GM12878 (cell line): ENCODE measurements at regions not wholly inside any gene's neighbourhood (a gene's known extent, or its start where the extent isn't known, plus 50 kb on each side); places are given as distances from the start of the nearest gene placed in this dataset.

Experiments
- ATAC-seq: fragments of 200-7000 bp; cut with Tn5 transposase; 3 replicates; pipeline ENCODE4 v1.9.1; 2020; ENCODE audit warnings: mild to moderate bottlenecking, moderate library complexity
- BruUV-seq: library from RNA; stranded (reverse); fragments of 400-500 nt; replicated peaks from 2 replicates; lab custom pipeline; 2021; lab: Mats Ljungman, UMichigan
- CTCF ChIA-PET: fragments of 300-600 bp; sonication (Branson Sonifier 250); formaldehyde crosslinking; extraction: SDS; loops from one replicate; lab custom pipeline; 2021; ENCODE audit warnings: inconsistent platforms; lab: Yijun Ruan, JAX
- POLR2A ChIA-PET: fragments of 350-600 bp; formaldehyde crosslinking; extraction: SDS; loops from one replicate; lab custom pipeline; 2021; ENCODE audit warnings: inconsistent platforms; lab: Charles Lee
- RAD21 ChIA-PET: fragments of 300-600 bp; sonication (Branson Sonifier 250); formaldehyde crosslinking; loops from one replicate; lab custom pipeline; 2023; ENCODE audit warnings: antibody characterized with exemption; ENCODE audit not compliant: unreplicated experiment; lab: Charles Lee
- SMC1A ChIA-PET: fragments of 300-600 bp; sonication (Branson Sonifier 250); formaldehyde crosslinking; loops from one replicate; lab custom pipeline; 2023; ENCODE audit not compliant: unreplicated experiment, uncharacterized antibody; lab: Charles Lee
- DNase-seq: peaks from one replicate; pipeline ENCODE4 v3.0.0-alpha.2; 2011; ENCODE audit warnings: low read depth, low spot score
- FAIRE-seq: peaks from 3 replicates; lab custom pipeline; 2011; peaks lifted over from hg19 to GRCh38; lab: Jason Lieb, UNC
- H2AFZ ChIP-seq: 2 replicates; pipeline ENCODE4 v1.6.0; 2011; ENCODE audit warnings: low read depth, low read length, control low read depth; ENCODE audit not compliant: control insufficient read depth
- H3K27ac ChIP-seq: 2 replicates; pipeline ENCODE4 v1.5.1; 2011; ENCODE audit warnings: control low read depth; ENCODE audit not compliant: control insufficient read depth, insufficient read depth
- H3K27me3 ChIP-seq, 2 experiments: replicated peaks in 1 of 2; 2 replicates each; pipeline versions ENCODE4 v1.6.0 to v1.6.1; 2011; ENCODE audit warnings: low read length in 1 of 2; ENCODE audit not compliant: control insufficient read depth in 2 of 2, insufficient read depth in 2 of 2
- H3K36me3 ChIP-seq, 2 experiments: 2 replicates each; pipeline ENCODE4 v1.5.1; 2011; ENCODE audit warnings: low read length in 1 of 2; ENCODE audit not compliant: control insufficient read depth in 2 of 2, insufficient read depth in 2 of 2
- H3K4me1 ChIP-seq: 2 replicates; pipeline ENCODE4 v1.6.1; 2011; ENCODE audit warnings: mild to moderate bottlenecking, low read length, moderate library complexity, mixed read lengths; ENCODE audit not compliant: control insufficient read depth, insufficient read depth
- H3K4me2 ChIP-seq: 2 replicates; pipeline ENCODE4 v1.6.0; 2011; ENCODE audit warnings: control low read depth; ENCODE audit not compliant: control insufficient read depth, insufficient read depth
- H3K4me3 ChIP-seq: fragments of 200-600 bp; sonication (generic); 2 replicates; pipeline ENCODE4 v1.5.1; 2016
- H3K79me2 ChIP-seq: 2 replicates; pipeline ENCODE4 v1.6.0; 2011; ENCODE audit warnings: low read length; ENCODE audit not compliant: control insufficient read depth, insufficient read depth
- H3K9ac ChIP-seq: 2 replicates; pipeline ENCODE4 v1.8.0; 2011; ENCODE audit warnings: low read length, control low read depth, mixed read lengths; ENCODE audit not compliant: control insufficient read depth, insufficient read depth
- H3K9me3 ChIP-seq: replicated peaks from 3 replicates; pipeline ENCODE4 v1.5.1; 2011; ENCODE audit warnings: mild to moderate bottlenecking, low read length; ENCODE audit not compliant: control insufficient read depth, insufficient read depth
- H4K20me1 ChIP-seq: 2 replicates; pipeline ENCODE4 v1.6.0; 2011; ENCODE audit not compliant: control insufficient read depth, insufficient read depth
- ASH2L ChIP-seq: fragments of 300-600, 200-600 bp; sonication (generic); IDR thresholded peaks from 2 replicates; pipeline ENCODE4 v1.6.1; 2017; ENCODE audit warnings: low read depth, mild to moderate bottlenecking, borderline replicate concordance
- CHD4 ChIP-seq: fragments of 200-600 bp; sonication (generic); IDR thresholded peaks from 2 replicates; pipeline ENCODE4 v1.6.1; 2016; ENCODE audit warnings: mild to moderate bottlenecking
- DPF2 ChIP-seq: fragments of 450-650 bp; IDR thresholded peaks from 2 replicates; pipeline ENCODE4 v1.6.1; 2017; ENCODE audit warnings: mild to moderate bottlenecking
- EED ChIP-seq: sonication (generic); IDR thresholded peaks from 2 replicates; pipeline ENCODE4 v1.6.1; 2016; ENCODE audit warnings: antibody characterized with exemption, low read depth
- NBN ChIP-seq: fragments of 450-650 bp; IDR thresholded peaks from 2 replicates; pipeline ENCODE4 v1.6.1; 2016
- NFIC ChIP-seq: IDR thresholded peaks from 2 replicates; pipeline ENCODE4 v1.6.1; 2012; ENCODE audit warnings: low read depth, mild to moderate bottlenecking, inconsistent platforms, low read length, moderate library complexity
- POLR2A ChIP-seq: IDR thresholded peaks from 2 replicates; pipeline ENCODE4 v1.6.1; 2011; ENCODE audit warnings: low read depth, mild to moderate bottlenecking, low read length
- SP1 ChIP-seq: IDR thresholded peaks from one replicate; pipeline ENCODE4 v1.6.1; 2011; ENCODE audit warnings: low read depth, low read length
- STAT1 ChIP-seq: fragments of 450-650 bp; conservative IDR thresholded peaks from 2 replicates; pipeline ENCODE4 v1.6.1; 2014; ENCODE audit warnings: antibody characterized with exemption, mild to moderate bottlenecking
- STAT3 ChIP-seq: IDR thresholded peaks from 2 replicates; pipeline ENCODE4 v1.6.1; 2011; ENCODE audit warnings: low read depth, low read length, improper control_type of control experiment
- TCF12 ChIP-seq: IDR thresholded peaks from 2 replicates; pipeline ENCODE4 v1.6.1; 2011; ENCODE audit warnings: low read depth, mild to moderate bottlenecking, low read length
- ZNF217 ChIP-seq: fragments of 450-650 bp; IDR thresholded peaks from 2 replicates; pipeline ENCODE4 v1.6.1; 2017; ENCODE audit warnings: antibody characterized with exemption, mild to moderate bottlenecking
- WGBS: methylation state at CpG from one replicate; pipeline ENCODE4 v1.1.6; 2016; ENCODE audit warnings: low lambda C conversion rate; ENCODE audit not compliant: insufficient replicate concordance, insufficient coverage; ENCODE audit errors: missing lambda C conversion rate; 5-methylcytosine and 5-hydroxymethylcytosine counted together
- in situ Hi-C: fragments of 300-500 bp; cut with MboI; formaldehyde crosslinking; loops from 9 replicates; pipeline ENCODE4 v1.14.3; 2018; ENCODE audit warnings: mixed read lengths
- intact Hi-C: fragments of 100-400 bp; cut with micrococcal nuclease; formaldehyde crosslinking; loops from one replicate; pipeline ENCODE4 v1.14.2; 2022; ENCODE audit not compliant: unreplicated experiment
- TF ChIP-seq, protein P1 (sequence below): fragments of 450-650 bp; IDR thresholded peaks from 2 replicates; pipeline ENCODE4 v1.6.1; 2017; ENCODE audit warnings: borderline replicate concordance
- TF ChIP-seq, protein P2 (sequence below): fragments of 450-650 bp; IDR thresholded peaks from 2 replicates; pipeline ENCODE4 v1.6.1; 2016; ENCODE audit warnings: mild to moderate bottlenecking, moderate library complexity, borderline replicate concordance
- TF ChIP-seq, protein P3 (sequence below): fragments of 150-350 bp; IDR thresholded peaks from 2 replicates; pipeline ENCODE4 v1.6.1; 2014; ENCODE audit warnings: mild to moderate bottlenecking, low read depth, low read length
- TF ChIP-seq, protein P4 (sequence below): fragments of 450-650 bp; IDR thresholded peaks from 2 replicates; pipeline ENCODE4 v1.6.1; 2017; ENCODE audit warnings: mild to moderate bottlenecking, low read depth, inconsistent platforms; ENCODE audit not compliant: poor library complexity, severe bottlenecking

- 0 out of 2 replicates have a peak, but pooled peaks have one; percentile 20 for TF ChIP-seq TCF12
- TF ChIP-seq, protein P1, sequence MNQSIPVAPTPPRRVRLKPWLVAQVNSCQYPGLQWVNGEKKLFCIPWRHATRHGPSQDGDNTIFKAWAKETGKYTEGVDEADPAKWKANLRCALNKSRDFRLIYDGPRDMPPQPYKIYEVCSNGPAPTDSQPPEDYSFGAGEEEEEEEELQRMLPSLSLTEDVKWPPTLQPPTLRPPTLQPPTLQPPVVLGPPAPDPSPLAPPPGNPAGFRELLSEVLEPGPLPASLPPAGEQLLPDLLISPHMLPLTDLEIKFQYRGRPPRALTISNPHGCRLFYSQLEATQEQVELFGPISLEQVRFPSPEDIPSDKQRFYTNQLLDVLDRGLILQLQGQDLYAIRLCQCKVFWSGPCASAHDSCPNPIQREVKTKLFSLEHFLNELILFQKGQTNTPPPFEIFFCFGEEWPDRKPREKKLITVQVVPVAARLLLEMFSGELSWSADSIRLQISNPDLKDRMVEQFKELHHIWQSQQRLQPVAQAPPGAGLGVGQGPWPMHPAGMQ: no peak
- 0 out of 2 replicates have a peak, but pooled peaks have one; percentile 55 for TF ChIP-seq DPF2
- TF ChIP-seq, protein P2, sequence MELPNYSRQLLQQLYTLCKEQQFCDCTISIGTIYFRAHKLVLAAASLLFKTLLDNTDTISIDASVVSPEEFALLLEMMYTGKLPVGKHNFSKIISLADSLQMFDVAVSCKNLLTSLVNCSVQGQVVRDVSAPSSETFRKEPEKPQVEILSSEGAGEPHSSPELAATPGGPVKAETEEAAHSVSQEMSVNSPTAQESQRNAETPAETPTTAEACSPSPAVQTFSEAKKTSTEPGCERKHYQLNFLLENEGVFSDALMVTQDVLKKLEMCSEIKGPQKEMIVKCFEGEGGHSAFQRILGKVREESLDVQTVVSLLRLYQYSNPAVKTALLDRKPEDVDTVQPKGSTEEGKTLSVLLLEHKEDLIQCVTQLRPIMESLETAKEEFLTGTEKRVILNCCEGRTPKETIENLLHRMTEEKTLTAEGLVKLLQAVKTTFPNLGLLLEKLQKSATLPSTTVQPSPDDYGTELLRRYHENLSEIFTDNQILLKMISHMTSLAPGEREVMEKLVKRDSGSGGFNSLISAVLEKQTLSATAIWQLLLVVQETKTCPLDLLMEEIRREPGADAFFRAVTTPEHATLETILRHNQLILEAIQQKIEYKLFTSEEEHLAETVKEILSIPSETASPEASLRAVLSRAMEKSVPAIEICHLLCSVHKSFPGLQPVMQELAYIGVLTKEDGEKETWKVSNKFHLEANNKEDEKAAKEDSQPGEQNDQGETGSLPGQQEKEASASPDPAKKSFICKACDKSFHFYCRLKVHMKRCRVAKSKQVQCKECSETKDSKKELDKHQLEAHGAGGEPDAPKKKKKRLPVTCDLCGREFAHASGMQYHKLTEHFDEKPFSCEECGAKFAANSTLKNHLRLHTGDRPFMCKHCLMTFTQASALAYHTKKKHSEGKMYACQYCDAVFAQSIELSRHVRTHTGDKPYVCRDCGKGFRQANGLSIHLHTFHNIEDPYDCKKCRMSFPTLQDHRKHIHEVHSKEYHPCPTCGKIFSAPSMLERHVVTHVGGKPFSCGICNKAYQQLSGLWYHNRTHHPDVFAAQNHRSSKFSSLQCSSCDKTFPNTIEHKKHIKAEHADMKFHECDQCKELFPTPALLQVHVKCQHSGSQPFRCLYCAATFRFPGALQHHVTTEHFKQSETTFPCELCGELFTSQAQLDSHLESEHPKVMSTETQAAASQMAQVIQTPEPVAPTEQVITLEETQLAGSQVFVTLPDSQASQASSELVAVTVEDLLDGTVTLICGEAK: no peak
- no peak for TF ChIP-seq STAT3
- no peak for TF ChIP-seq ZNF217
- TF ChIP-seq, all 136 proteins: peak for 9
Observed at GRCh38 chr19:5216141-5216847, 124.3 kb downstream of the PTPRS start (continued).

DNA sequence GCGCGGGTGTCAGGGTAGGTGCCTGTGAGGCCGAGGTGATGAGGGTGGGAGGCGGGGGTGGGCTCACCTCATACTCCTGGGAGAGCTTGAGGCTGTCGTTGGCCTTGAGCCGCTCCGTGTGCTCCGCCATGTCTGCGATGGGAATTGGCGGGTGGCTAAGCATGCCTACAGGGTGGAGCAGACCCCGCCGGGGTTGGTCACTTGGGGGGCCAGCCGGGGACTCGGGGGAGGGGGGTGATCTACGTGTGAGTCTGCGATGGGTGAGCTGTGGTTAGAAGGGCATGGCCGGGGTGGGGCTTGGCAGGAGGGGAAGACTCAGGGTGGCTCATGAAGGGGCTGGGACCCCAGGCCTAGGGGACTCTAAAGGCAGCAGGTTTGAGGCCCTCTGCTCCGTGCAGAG lies 125.2 kb downstream of the PTPRS start:
- no peak overlapping the region for H3K4me3 ChIP-seq
- no peaks in the 10 kb centered on the region for H4K20me1 ChIP-seq
- H3K79me2 ChIP-seq: no peaks in the 10 kb centered on the region
- peaks cover 10% of the 10 kb centered on the region for H3K4me1 ChIP-seq
- CTCF ChIA-PET: no interaction called here
- intact Hi-C loops (no loop called here), in situ Hi-C loops (no loop called here)
- BruUV-seq: no TSS peak
- ATAC-seq (no peak), FAIRE-seq (no peak), DNase-seq (no peak)
- 62% methylated on average over 8 of the region's 18 CpGs for WGBS
- H3K9ac ChIP-seq: no peak overlapping the region
- SMC1A ChIA-PET: interaction anchor here (0.6 kb wide), 1 partner anchor 39 kb away, joined by 3 read pairs; no protein-coding TSS in a partner anchor
- no peaks in the 10 kb centered on the region; the same call in 2 of the 3 replicates for H3K9me3 ChIP-seq
- no peak overlapping the region for H3K4me2 ChIP-seq
- H3K27ac ChIP-seq: no peak overlapping the region
- H2AFZ ChIP-seq: no peak overlapping the region
- RAD21 ChIA-PET: interaction anchor here (1.8 kb wide), 1 partner anchor 84 kb away, joined by 5 read pairs; no protein-coding TSS in a partner anchor
- no peaks in the 10 kb centered on the region for H3K27me3 ChIP-seq
- POLR2A ChIA-PET: no interaction called here
- no peaks in the 10 kb centered on the region for H3K36me3 ChIP-seq
- no peak for TF ChIP-seq ASH2L
- TF ChIP-seq STAT1: no peak
- TF ChIP-seq, protein P3, sequence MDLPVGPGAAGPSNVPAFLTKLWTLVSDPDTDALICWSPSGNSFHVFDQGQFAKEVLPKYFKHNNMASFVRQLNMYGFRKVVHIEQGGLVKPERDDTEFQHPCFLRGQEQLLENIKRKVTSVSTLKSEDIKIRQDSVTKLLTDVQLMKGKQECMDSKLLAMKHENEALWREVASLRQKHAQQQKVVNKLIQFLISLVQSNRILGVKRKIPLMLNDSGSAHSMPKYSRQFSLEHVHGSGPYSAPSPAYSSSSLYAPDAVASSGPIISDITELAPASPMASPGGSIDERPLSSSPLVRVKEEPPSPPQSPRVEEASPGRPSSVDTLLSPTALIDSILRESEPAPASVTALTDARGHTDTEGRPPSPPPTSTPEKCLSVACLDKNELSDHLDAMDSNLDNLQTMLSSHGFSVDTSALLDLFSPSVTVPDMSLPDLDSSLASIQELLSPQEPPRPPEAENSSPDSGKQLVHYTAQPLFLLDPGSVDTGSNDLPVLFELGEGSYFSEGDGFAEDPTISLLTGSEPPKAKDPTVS: no peak
- TF ChIP-seq NFIC: no peak
- TF ChIP-seq EED: no peak
- TF ChIP-seq, protein P4, sequence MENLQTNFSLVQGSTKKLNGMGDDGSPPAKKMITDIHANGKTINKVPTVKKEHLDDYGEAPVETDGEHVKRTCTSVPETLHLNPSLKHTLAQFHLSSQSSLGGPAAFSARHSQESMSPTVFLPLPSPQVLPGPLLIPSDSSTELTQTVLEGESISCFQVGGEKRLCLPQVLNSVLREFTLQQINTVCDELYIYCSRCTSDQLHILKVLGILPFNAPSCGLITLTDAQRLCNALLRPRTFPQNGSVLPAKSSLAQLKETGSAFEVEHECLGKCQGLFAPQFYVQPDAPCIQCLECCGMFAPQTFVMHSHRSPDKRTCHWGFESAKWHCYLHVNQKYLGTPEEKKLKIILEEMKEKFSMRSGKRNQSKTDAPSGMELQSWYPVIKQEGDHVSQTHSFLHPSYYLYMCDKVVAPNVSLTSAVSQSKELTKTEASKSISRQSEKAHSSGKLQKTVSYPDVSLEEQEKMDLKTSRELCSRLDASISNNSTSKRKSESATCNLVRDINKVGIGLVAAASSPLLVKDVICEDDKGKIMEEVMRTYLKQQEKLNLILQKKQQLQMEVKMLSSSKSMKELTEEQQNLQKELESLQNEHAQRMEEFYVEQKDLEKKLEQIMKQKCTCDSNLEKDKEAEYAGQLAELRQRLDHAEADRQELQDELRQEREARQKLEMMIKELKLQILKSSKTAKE: no peak
- TF ChIP-seq SP1: no peak
- TF ChIP-seq NBN: no peak
- no peak for TF ChIP-seq CHD4
- no peak for TF ChIP-seq POLR2A
